DMS53 treated with DMSO at 0.1 percent for 48 hours (cell line): ENCODE measurements at regions not wholly inside any gene's neighbourhood (a gene's known extent, or its start where the extent isn't known, plus 50 kb on each side); places are given as distances from the start of the nearest gene placed in this dataset.

Experiments used
- DNase-seq: peaks from one replicate; lab custom pipeline; 2025; ENCODE audit not compliant: unreplicated experiment; lab: John Stamatoyannopoulos, UW

DNA sequence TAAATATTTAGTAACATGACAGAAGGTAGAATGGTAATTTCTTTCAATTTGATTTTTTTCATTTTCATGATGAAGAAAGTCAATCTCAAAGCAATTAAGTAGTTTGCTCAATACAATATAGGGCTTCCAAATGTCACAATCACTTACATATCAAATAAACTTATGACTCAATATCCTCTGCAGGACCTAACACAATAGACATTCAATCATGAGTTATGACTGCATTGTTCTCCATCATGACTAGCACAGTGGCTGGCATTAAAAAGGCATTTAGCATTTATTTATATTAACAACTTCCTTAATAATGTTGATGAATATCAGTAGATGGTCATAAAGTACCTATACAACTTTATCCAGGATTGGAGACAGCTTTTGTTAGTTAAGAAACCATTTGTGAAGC is 1499.6 kb downstream of the EFNA5 start:
- DNase-seq = no peak

GRCh38 chr5:106167766-106168165 is 1503.0 kb downstream of the EFNA5 start:
- DNase-seq = no peak

GRCh38 chr5:106163233-106163632 is 1507.5 kb downstream of the EFNA5 start:
- no peak for DNase-seq

DNA sequence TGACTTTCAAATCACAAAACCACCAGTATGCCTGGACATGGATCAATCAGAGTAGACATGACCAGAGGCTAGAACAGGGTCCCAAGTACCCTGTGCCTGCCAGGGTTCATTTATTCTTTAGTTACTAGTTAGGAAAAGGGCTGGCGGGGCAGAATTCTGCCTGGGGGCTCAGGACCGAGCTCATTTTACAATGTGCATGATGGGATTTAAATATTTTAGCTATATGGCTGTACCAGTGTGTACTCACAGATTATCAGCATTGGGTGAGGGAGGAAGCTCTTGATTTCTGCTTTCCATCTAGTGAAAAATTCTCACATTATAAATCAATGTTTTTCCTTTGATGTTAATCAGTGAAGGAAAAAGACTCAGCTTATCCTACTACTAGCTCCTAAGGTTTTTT is 1511.1 kb downstream of the EFNA5 start:
- DNase-seq = no peak

- no peak for DNase-seq
Measured at GRCh38 chr5:106154280-106154716, 1516.4 kb downstream of the EFNA5 start.

- DNase-seq = no peak
Measured at GRCh38 chr5:106152569-106152968, 1518.2 kb downstream of the EFNA5 start.

GRCh38 chr5:106142116-106142515 is 1528.6 kb downstream of the EFNA5 start:
- no peak for DNase-seq

DNA sequence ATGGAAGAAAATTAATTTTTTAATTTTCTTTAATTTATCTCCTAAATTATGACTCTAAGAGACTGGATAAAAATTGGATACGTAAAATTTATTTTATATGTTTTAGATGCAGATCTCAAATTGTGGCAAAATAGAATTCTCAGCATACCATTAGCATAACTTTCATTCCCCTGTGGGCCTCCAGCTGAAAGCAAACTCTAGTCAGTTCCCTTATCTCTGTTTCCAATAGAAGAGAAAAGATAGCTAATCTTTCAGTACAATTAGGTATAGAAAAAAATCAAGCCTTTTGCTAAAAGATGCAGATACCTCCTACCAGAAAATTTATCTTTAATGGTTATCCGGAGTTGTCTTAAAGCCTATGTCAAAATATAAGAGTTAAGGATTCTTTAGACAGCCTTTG is 1530.6 kb downstream of the EFNA5 start:
- no peak for DNase-seq

DNA sequence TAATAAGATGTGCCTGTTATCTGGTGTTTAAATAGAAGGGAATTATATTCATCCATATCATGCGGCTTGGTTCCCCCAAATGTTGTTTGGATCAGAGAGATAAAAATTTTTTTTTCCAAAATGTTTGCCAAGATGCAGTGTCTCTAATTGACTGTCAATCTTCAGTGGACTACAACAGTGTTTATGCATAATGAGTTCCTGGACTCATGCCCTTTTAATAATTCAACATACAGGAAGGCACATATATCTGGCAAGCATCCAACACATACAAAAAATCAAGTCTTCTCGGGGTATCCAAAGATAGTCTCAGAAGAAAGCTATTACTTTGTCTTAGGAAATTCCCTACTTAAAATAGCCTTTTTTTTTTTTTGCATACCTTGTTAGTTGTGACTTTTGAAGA is 1534.7 kb downstream of the EFNA5 start:
- no peak for DNase-seq

DNA sequence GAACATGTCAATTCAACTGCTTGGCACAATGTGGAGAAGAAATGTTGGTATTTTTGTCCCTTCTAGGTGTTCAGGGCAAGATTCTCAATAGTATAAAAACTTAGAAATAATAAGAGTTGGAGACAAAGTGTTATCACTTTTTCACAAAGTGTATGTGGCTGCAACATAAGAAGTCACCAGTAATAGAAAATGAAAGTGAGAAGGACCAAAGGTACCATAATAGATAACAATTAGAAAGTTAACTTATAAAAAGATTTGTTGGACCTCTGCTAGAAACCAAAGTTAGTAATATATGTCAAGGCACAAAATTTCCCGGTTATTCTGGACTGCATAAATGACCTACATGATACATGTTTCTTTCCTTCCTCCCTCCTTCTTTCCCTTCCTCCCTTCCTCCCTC is 1535.3 kb downstream of the EFNA5 start:
- no peak for DNase-seq

DNA sequence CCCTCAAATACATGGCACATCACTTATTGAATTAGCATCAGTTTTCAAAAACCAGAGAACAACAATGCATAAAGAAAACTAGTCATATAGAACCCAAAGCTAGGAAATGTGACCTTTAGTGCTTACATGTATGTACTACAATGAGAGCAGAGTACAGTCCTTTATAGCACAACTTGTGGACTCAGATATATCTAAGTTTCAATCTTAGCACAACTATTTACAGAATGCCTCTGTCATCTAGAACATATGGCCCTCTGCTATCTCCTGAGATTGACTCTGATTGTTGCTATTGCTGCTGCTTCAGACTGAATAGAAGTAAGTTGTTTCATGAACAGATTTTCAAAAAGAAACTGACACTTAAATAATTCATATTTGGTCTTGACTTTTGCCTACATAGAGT is 1536.2 kb downstream of the EFNA5 start:
- no peak for DNase-seq

DNA sequence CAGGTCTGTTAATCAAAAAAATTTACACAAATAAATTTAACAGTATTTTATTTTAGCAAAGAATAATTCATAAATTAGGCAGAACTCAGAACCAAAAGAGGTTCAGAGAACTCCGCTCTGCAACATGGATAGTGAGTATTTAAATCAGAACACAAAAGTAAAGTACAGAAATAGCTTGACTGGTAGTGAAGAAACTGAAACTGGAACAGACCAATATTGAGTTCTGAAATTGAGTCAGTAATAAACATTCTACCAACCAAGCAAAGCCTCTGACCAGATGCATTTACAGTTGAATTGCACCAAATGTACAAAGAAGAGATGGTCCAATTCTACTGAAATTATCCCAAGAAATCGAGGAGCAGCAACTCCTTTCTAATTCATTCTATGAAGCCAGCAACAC is 1542.8 kb downstream of the EFNA5 start:
- DNase-seq = no peak

DNA sequence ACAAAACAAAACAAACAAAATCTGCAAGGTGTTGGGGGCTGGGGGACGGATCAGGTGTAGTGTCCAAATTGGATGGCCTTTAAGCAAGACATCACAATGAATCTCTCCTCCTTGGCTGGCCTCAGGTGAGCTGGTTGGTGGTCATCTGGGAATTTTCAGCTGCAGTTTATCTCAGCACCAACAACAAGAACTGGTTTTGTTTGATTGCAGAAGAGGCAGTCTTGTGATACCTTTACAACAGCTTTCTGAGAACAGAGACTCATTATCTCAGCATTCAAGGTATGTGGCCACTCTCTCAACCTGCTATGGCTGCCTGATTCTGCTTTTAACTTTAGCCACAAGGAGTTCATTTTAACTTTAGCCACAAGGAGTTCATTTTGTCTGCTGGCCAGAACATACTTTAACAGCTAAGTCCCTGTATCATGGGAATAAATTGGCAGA is 1543.4 kb downstream of the EFNA5 start:
- no peak for DNase-seq

GRCh38 chr5:106121972-106122605 is 1548.6 kb downstream of the EFNA5 start:
- DNase-seq = peak; percentile 32

- peak; percentile 23 for DNase-seq
Measured at GRCh38 chr5:106116682-106117081, 1554.1 kb downstream of the EFNA5 start.

GRCh38 chr5:106113922-106114321 is 1556.8 kb downstream of the EFNA5 start:
- DNase-seq = no peak

DNA sequence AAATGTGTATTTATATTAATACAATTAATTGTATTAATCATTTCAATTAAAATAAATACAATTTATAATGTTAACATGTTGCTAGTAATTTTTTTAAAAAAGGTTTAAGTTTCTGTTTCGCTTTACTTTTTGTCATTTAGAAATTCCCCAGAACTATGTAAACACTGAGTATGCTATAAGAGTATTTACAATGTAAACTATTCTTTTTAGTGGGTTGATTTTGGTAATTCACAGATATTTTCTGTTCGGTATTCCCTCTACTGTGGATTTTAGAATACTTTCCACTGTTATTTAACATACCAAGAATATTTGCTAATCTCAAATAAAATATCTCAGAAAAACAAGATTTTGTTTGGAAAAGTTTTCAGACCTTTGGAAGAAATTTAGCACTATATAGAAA is 1564.4 kb downstream of the EFNA5 start:
- no peak for DNase-seq

DNA sequence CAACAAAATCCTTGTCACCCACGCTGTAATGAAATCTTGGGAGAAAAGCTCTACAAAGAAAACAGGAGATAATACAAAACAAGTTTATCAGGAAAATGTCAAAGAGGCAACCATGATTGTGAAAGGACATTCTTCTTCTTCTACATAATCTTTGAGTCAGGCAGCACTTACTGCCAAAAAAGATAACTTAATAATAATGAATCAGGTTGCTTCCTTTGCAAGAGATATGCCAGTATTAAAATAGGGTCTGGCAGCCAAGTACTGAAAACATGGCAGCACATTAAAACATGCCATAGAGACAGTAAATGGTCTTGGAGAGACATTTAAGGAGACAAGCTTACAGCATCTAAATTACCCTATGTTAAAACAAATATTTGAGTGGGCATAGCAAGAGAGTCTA is 1573.4 kb downstream of the EFNA5 start:
- DNase-seq = no peak

GRCh38 chr5:106094839-106095238 is 1575.9 kb downstream of the EFNA5 start:
- DNase-seq = no peak

DNA sequence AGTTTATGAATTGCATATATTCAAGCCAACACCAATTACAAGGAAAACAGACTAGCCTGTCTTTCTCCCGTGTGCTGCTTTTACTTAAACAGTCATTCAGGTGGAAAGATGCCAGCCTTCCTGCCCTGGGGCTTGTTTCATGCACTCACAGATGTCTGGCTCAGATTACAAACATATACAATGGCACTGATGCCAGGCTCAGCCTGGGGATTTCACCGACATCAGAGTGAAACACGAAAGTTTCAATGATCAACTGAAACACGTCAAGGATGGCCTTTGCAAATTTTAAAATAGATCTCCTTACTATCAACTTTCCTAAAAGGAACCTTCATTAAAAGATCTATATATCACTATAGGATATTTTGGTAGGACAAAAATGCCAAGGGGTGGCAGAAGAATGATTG is 1576.5 kb downstream of the EFNA5 start:
- DNase-seq = no peak

DNA sequence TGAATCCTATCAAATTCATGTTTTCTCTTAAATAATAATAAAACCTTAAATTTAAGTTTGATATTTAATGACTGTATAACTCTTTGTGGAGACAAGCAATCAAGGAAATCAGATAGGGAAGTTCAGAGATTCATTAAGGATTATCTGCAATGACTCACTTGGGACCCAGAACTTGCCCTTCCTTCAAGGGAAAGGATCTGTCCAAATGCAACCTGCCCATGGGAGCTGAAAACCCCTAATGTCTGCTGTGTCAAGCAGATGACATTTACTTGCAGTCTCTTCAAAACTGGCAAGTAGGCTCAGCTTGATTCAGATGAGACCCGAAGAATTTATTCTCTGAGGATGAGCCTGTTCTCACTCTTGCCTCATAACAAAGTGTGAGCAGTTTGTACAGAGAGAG is 1577.6 kb downstream of the EFNA5 start:
- no peak for DNase-seq

- no peak for DNase-seq
Measured at GRCh38 chr5:106092455-106092854, 1578.3 kb downstream of the EFNA5 start.

GRCh38 chr5:106089073-106089472 is 1581.7 kb downstream of the EFNA5 start:
- no peak for DNase-seq
